Tibial artery (tissue), 4 donors: ENCODE measurements at regions not wholly inside any gene's neighbourhood (a gene's known extent, or its start where the extent isn't known, plus 50 kb on each side); places are given as distances from the start of the nearest gene placed in this dataset.

Source experiments
- DNase-seq, 2 donors: peaks; one replicate each; pipeline ENCODE4 v3.0.0-alpha.2; 2019
- H3K27ac ChIP-seq, 2 donors: fragments of 200-600 bp; sonication (generic) in 1 of 2; 1 replicate in 1 of 2; 2 replicates in 1 of 2; pipeline ENCODE4 v1.5.1; 2018 to 2019; ENCODE audit warnings: mild to moderate bottlenecking in 1 of 2
- H3K27me3 ChIP-seq, 2 donors: fragments of 200-600 bp; sonication (generic) in 1 of 2; one replicate each; pipeline versions ENCODE4 v1.5.1 to v1.6.0; 2016 to 2019
- H3K36me3 ChIP-seq, 3 donors: fragments of 200-600 bp; sonication (generic) in 2 of 3; one replicate each; pipeline ENCODE4 v1.5.1; 2016 to 2019; ENCODE audit warnings: mild to moderate bottlenecking in 2 of 3
- H3K4me1 ChIP-seq, 4 donors: fragments of 200-600 bp; sonication (generic) in 2 of 4; 1 replicate in 3 of 4; 2 replicates in 1 of 4; pipeline ENCODE4 v1.5.1; 2016 to 2019
- H3K4me3 ChIP-seq, 2 donors: fragments of 200-600 bp; sonication (generic) in 1 of 2; 1 replicate in 1 of 2; 2 replicates in 1 of 2; pipeline ENCODE4 v1.5.1; 2018 to 2019; ENCODE audit warnings: mild to moderate bottlenecking in 2 of 2
- H3K9me3 ChIP-seq, 3 donors: fragments of 200-600 bp; sonication (generic) in 1 of 3; one replicate each; pipeline ENCODE4 v1.5.1; 2016 to 2019
- intact Hi-C: fragments of 100-400 bp; cut with DNase I; formaldehyde crosslinking; loops from one replicate; pipeline ENCODE4 v1.15.0; 2023; ENCODE audit warnings: low total_unique reads
- TF ChIP-seq, protein P1 (sequence below), 2 experiments: fragments of 200-600 bp in 1 of 2; fragments of 450-650 bp in 1 of 2; IDR thresholded peaks; one replicate each; pipeline ENCODE4 v1.5.1; 2017 to 2019; ENCODE audit warnings: antibody characterized with exemption in 2 of 2, mild to moderate bottlenecking in 1 of 2, moderate library complexity in 1 of 2

DNA sequence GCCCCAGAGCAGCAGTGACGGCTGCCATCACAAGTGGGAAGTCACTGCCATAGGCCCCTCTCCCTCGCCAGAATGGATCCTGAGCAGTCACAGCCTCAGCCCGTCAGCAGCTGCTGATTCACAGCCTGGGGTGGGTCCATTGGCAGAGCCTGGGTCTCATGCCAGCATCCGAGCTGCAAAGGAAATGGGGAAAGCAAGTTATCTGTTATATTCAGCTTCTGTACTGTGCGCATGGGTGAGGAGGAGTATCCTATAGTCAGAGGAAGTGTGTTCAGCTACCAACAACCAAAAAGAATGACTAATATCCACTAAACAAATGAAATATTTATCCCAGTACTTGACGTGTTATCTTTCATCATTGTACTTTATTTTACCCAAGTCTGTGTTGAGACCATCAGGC, 119.7 kb downstream of the RCN1 start:
- H3K4me3 ChIP-seq = no peak overlapping the region
- H3K9me3 ChIP-seq = no peaks in the 10 kb centered on the region
- no peaks in the 10 kb centered on the region for H3K36me3 ChIP-seq
- intact Hi-C loops = no loop called here
- H3K27me3 ChIP-seq = no peaks in the 10 kb centered on the region
- TF ChIP-seq, protein P1, sequence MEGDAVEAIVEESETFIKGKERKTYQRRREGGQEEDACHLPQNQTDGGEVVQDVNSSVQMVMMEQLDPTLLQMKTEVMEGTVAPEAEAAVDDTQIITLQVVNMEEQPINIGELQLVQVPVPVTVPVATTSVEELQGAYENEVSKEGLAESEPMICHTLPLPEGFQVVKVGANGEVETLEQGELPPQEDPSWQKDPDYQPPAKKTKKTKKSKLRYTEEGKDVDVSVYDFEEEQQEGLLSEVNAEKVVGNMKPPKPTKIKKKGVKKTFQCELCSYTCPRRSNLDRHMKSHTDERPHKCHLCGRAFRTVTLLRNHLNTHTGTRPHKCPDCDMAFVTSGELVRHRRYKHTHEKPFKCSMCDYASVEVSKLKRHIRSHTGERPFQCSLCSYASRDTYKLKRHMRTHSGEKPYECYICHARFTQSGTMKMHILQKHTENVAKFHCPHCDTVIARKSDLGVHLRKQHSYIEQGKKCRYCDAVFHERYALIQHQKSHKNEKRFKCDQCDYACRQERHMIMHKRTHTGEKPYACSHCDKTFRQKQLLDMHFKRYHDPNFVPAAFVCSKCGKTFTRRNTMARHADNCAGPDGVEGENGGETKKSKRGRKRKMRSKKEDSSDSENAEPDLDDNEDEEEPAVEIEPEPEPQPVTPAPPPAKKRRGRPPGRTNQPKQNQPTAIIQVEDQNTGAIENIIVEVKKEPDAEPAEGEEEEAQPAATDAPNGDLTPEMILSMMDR (IDR thresholded peaks at IDR 0.05) = no peak
- no peak for DNase-seq
- H3K27ac ChIP-seq = no peak overlapping the region
- no peaks in the 10 kb centered on the region for H3K4me1 ChIP-seq

- H3K4me1 ChIP-seq = no peaks in the 10 kb centered on the region
- no peak for DNase-seq
- H3K27me3 ChIP-seq = no peaks in the 10 kb centered on the region
- intact Hi-C loops = no loop called here
- TF ChIP-seq, protein P1 (IDR thresholded peaks at IDR 0.05) = no peak
- H3K9me3 ChIP-seq = no peaks in the 10 kb centered on the region
- no peak overlapping the region for H3K4me3 ChIP-seq
- H3K36me3 ChIP-seq = no peaks in the 10 kb centered on the region
- no peak overlapping the region for H3K27ac ChIP-seq
These were observed 122.3 kb downstream of the RCN1 start for GRCh38 chr11:32213223-32213622.

DNA sequence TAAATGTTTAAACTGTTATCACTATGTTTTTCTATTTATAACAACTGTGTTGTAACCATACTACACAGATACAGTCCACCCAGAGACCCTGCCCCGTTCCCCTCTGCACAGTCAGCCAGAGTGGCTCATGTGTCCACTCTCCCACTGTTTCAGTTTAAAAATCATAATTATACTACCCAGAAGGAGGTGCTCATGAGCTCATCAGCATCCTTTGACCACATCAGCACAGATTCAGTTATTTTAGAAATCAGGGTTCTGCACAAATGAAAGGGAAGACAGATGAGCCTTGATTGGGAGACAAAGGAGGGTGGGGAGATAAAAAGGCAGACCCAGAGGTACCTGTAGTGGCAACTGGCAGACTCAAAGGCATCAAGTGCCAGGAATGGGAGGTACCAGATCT, 124.3 kb downstream of the RCN1 start:
- DNase-seq = no peak
- TF ChIP-seq, protein P1 (IDR thresholded peaks at IDR 0.05) = no peak
- H3K27me3 ChIP-seq = no peaks in the 10 kb centered on the region
- H3K4me1 ChIP-seq = no peaks in the 10 kb centered on the region
- no peak overlapping the region for H3K4me3 ChIP-seq
- H3K9me3 ChIP-seq = no peaks in the 10 kb centered on the region
- H3K27ac ChIP-seq = no peak overlapping the region
- H3K36me3 ChIP-seq = no peaks in the 10 kb centered on the region
- intact Hi-C loops = no loop called here

- Histone ChIP-seq H3K36me3 (no peaks in the 10 kb centered on the region), H3K27me3 (no peaks in the 10 kb centered on the region), H3K4me3 (no peak overlapping the region), H3K27ac (no peak overlapping the region), H3K4me1 (no peaks in the 10 kb centered on the region), H3K9me3 (no peaks in the 10 kb centered on the region)
- TF ChIP-seq, protein P1 (IDR thresholded peaks at IDR 0.05) = no peak
- intact Hi-C loops = no loop called here
- no peak for DNase-seq
These were observed 125.9 kb downstream of the RCN1 start for GRCh38 chr11:32216749-32217148.

DNA sequence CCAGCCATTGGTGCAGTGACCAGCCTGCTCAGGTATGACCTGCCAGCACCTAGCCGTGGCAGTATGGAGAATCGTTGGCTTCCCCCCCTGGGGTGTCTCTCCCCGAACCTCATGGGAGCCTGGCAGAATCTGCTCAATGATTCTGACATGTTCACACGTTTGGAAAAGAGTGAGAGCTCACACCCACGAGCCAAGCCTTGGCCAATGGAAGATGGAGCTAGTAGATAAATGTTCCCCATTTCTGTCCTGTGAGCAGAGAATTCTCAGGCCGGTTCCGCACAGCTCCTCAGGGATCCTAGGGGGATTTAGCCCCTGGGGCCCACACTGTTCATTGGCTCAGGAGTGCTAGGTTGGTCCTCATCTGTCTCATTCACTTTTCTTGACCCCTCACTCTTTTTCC, 128.4 kb downstream of the RCN1 start:
- DNase-seq = no peak
- no peak overlapping the region for H3K4me3 ChIP-seq
- no peaks in the 10 kb centered on the region for H3K36me3 ChIP-seq
- TF ChIP-seq, protein P1 (IDR thresholded peaks at IDR 0.05) = no peak
- no peaks in the 10 kb centered on the region for H3K9me3 ChIP-seq
- H3K27me3 ChIP-seq = no peaks in the 10 kb centered on the region
- intact Hi-C loops = no loop called here
- no peak overlapping the region for H3K27ac ChIP-seq
- no peaks in the 10 kb centered on the region for H3K4me1 ChIP-seq

DNA sequence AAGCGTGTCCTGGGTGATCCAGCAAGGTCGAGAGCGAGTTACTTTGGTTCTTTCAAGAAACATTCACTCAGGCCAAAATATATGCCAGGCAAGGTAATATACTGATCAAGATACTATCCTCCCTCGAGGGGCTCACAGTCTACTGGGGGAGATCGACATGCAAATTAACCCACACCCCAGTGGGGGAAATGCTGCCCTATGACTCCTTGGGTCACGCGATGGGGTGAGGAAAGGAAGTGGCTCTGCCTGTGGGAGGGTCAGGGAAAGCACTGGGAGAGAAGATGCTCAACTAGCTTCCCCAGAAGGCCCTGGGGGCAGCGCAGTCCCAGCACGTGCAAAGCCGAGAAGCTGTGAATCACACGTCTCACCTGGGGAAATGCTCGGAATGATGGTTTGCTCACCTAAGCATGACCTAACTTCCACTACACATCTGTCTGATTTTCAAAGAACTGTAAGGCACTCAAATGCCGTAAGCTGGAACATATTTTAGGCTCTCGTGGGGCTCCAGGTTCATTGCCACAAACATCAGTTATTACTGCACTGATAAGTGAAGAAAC, 130.7 kb downstream of the RCN1 start:
- Histone ChIP-seq H3K27me3 (no peaks in the 10 kb centered on the region), H3K9me3 (no peaks in the 10 kb centered on the region), H3K36me3 (no peaks in the 10 kb centered on the region), H3K4me3 (no peak overlapping the region), H3K4me1 (no peaks in the 10 kb centered on the region), H3K27ac (no peak overlapping the region)
- intact Hi-C loops = no loop called here
- TF ChIP-seq, protein P1 (IDR thresholded peaks at IDR 0.05) = no peak
- DNase-seq = no peak
